Loucy (cell line): ENCODE measurements at regions not wholly inside any gene's neighbourhood (a gene's known extent, or its start where the extent isn't known, plus 50 kb on each side); places are given as distances from the start of the nearest gene placed in this dataset.

Source experiments
- CTCF ChIP-seq: fragments of 200-600 bp; sonication (generic); conservative IDR thresholded peaks from 2 replicates; pipeline ENCODE4 v1.5.1; 2014; ENCODE audit warnings: mild to moderate bottlenecking, antibody characterized with exemption, low read length
- EZH2phosphoT487 ChIP-seq: fragments of 200-600 bp; IDR thresholded peaks from 2 replicates; pipeline ENCODE4 v1.6.1; 2018; ENCODE audit warnings: antibody characterized with exemption, mild to moderate bottlenecking, moderate library complexity, borderline replicate concordance

GRCh38 chr2:15851076-15851693 is 89.2 kb upstream of the MYCN start:
- TF ChIP-seq CTCF (no peak), EZH2phosphoT487 (no peak)
